GM19238 (cell line): ENCODE measurements at regions not wholly inside any gene's neighbourhood (a gene's known extent, or its start where the extent isn't known, plus 50 kb on each side); places are given as distances from the start of the nearest gene placed in this dataset.

Source experiments
- DNase-seq: peaks from one replicate; pipeline ENCODE4 v3.0.0; 2011; ENCODE audit warnings: low spot score; ENCODE audit not compliant: insufficient read length

DNA sequence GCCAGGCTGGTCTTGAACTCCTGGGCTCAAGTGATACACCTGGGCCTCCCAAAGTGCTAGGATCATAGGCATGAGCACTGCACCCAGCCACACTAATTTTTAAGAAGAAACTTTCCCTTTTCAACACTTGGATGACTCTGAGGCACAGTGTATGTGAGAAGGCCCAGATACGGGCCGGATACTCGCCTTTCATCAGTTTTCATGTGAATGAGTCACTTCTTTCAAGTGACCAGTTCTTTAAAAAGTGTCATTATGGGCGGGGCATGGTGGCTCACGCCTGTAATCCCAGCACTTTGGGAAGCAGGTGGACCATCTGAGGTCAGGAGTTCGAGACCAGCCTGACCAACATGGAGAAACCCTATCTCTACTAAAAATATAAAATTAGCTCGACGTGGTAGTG, 120.8 kb downstream of the CTTN start:
- DNase-seq: no peak

DNA sequence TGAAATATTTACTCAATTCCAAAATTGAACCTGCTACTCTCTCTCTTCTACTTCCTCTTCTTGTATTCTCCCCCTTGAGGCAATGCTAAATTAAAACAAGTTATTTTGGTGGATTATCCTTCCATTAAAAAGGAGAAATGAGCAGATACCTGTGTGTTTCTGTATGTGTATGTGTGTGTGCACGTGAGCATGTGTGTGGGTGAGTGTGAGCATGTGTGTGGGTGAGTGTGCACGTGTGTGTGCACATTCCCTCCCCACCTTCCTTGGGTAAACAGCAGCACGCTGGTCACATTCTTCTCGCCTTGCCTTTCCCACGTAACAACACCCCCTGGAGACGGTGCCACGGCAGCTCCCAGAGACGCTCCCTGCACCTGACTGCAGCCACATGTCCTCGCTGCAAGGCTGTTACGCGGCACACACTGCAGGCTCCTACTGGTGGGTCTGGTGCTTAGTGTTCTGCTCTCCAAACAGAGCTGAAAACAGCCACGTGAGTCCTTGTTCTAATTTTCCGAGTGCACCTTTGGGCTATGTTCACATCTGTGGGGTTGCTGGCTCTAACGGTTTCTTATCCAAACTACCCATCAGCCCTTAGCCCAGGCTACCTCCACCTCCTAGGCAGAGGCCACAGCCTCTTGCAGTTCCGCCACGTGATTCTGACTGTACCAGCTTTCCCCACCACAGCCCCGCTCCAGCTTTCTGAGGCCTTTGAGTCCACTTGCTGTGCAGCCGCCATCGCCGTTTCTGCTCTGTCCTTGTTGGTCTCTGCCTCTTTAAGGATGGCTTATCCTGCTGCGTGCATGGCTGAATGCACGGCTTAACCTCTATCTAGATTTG, 123.4 kb downstream of the CTTN start:
- no peak for DNase-seq

DNA sequence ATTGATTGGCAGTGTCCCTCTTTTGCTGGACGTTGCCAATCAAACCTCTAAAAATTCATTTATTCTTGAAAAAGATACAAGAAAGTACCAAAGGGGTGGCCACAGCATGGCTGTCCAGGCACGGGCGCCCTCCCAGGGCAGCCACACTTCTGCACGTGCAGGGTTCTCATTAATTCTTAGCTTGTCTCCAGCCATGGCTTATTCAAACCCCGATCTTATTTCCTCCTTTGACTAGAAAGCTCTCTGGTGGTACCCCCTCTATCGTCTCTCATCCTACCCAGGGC, 123.9 kb downstream of the CTTN start:
- no peak for DNase-seq

DNA sequence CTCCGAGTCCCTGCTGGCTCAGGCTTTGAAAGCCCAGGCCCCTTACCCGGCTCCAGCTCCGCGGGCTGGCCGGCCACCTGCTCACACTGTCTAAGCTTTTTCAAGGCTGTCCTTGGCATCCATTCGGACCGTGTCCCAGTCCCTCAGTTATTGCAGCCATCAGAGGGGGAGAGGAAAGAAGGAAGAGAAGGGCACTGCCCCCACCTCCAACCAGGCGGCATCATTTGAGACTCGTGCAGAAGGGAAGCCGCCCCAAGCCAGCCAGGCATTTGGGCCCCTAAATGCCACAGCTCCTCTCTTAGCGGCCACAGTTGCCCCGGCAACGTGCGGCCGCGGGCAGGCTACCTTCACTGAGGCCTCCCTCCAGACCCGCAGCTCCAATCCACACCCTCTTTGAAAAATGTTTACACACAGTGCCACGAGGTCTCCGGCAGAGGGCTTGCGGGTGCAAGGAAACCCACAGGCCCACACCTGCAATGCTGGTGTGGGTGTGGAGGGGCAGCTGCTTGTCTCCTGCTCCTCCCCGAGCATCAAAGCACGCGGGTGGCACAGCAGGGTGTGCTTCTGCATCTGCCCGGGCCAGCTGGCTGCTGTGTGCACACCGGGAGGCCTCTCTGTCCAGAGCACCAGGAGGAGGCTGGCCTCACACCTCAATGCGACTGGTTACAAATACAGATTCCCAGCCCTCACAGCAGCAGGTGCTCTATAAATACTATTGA, 124.4 kb downstream of the CTTN start:
- no peak for DNase-seq

DNA sequence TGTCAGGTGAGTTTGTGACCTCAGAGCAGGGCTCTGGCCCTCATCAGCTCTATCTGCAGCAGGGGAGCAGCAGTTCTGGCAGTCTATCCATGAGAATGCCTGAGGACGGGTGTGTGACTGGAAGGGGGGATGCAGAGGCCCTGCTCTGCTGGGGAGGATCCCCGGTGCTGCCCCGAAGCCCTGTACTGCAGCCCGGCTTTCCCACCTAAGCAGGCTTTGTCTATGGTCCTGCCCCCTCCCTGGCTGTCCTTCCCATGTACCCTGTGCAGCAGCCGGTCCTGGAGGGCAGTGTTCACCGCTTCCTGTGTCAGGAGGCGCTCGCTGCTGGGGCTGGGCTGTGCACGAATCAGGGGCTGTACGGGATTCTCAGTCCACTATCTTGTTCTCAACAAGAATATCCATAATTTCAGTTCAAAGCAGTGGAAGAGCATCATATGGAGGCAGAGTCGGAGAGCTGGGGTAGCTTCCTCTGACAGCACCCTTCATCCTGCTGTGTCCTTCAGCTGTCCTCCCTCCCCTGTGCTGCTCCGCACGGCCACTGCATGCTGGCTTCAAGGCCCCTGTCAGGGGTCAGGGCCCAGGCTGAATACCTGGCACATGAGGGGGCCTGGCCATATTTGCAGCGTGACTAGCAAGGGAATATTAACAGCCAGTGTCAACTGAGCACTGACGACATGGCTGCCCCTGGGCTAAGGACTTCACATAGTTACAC, 125.2 kb downstream of the CTTN start:
- DNase-seq: no peak

DNA sequence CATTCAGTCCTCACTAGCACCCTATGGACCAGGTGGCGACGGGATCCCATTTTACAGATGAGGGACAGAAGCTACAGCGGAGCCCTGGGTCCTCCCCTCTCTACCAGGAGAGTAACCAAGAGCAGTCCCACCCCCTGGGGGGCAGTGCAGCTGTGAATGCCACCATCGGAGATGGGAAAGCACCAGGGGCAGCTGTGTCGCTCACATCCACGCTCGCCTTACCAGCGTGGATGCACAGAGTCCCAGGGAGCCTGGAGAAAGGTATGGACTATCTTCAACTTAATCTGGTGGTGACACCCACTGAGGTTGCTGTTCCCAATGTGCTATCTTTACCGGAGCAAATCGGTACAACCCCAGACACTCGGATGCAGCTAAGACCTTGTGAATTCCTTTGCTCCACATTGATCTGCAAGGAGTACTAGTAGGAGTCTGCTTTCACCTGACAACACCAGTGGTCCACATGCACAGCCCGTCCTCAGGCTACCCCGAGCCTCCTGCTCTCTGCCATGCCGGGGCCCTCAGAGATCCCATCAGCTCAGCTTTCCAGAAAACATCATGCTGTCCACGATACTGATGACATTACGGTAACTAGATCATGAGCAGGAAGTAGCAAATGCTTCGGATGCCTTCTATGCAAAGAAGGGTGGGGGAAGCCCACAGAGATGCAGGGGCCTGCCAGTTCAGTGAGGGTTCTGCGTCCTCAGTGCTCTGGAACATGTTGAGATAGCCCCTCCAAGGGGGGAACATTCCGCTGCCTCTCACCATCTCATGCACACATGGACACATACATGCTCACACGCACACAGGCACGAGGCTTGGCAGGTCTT, 126.0 kb downstream of the CTTN start:
- DNase-seq: no peak

DNA sequence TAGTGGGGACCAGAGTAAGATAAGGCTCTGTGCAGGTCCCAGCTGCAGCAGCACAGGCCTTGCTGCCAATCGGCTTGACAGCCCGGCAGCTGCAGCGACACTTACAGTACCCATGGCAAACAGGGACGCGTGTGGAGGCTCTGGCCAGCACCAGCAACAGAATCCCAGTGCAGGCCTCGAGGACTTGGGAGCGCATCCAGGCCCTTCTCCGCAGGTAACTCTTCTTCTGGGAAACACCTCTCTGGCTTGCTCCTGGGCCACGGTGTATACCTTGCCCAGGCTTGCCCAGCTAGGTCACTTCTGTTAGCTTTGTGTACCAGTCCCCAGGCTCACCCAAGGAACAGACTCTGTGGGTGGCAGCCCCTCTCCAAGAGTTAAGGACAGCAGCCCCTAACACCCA, 126.7 kb downstream of the CTTN start:
- DNase-seq: no peak

DNA sequence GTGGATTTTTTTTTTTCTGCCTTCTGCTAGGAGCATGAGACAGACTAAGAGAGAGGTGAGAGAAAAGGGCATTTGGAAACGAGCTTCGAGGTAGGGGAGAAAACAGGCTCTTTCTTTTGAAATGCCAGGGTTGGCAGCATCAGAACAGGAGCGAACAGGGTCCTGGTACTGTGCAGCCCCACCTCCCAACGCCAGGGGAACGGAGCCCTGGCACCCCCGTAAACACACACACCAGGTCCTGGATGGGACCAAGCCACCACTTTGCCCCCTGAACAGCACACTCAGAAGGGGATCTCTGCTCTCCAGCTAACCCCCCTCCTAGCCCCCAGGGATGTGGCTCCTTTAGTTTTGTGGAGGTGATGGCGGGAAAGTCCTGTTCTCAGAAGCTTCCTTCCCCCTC, 127.1 kb downstream of the CTTN start:
- no peak for DNase-seq

DNA sequence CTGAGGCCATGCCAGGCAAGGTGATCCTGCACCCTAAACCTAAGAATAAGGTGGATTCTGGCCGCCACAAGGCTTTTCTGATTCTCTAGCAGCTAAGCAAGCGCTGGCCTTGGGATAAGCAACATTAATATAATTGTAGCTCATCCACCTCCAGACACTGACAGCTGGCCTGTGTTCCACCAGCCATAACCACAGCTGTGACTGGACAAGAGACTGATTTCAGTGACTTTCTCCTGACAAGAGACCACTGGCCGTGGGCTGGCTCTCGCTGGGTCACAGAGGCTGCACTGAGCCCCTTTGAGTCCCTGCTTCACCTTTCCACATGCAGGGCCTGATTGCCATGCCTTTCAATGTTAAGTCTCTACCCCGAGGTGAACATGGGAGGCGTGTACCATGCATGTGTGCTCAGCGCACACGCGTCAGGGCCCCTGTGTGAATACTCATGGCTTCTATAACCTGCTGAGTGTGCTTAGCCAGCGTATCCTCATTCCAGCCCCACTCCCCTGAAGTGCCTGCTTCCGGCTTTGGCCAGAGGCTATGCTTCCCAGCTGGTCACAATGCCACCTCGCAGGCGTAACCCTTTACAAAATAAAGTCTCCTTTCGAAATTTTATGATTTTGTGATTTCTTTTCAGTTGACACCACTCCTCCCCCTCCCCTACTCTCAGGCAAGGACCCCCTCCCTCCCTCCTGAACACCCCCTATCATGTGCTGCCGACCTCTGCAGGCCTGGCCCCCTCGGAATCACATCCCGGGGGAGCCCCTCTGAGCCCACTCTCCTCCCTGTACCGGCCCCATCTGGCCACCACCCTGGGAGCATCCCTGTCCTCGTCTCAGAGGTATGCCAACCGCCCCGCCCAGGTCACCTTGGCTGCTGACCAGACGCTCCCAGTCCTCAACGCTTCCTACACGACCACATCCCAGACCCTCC, 128.1 kb downstream of the CTTN start:
- no peak for DNase-seq

DNA sequence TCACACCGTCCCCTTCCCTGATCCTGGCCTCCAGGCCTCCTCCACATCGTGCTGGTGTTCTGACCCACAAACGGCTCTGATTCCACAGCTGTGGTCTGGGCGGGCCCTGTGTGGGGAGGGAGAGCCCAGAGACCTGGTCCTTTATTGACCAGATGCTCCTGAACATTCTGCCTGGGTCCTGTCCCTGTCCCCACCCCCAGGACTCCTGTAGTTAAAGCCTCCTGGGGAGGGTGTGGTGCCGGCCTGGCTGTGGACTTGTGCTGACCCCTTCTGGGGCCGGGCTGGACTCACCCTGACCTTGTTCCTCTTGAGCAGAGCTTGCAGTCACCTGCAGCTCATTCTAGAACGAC, 128.7 kb downstream of the CTTN start:
- no peak for DNase-seq

DNA sequence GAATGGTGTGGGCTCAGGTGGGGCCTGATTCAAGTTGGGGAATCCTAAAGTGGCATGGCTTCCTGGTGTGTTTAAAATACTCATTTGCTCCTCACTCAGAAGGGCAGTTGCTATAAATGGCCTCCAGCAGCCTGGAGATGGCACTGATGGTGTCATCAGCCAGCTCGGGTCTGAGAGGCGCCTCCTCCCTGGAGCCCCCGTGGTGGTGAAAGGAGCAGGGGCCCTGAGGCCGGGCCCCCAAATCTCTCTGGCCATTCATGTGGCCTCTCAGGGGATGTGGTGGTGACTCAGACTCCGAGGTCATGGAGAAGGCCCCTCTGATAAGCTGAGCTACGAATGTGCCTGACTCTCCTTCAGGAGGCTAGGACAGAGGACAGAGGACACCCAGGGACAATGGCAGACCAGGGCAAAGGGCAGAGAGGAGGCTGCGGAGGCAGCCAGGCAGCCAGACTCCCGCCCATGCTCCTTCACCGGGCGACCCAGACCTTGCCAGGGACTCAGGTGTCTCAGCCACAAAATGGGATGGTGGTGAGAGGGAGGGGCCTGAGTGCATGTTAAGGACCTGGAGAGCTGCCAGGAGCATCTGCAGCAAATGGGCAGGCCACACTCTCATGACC, 129.2 kb downstream of the CTTN start:
- no peak for DNase-seq

DNA sequence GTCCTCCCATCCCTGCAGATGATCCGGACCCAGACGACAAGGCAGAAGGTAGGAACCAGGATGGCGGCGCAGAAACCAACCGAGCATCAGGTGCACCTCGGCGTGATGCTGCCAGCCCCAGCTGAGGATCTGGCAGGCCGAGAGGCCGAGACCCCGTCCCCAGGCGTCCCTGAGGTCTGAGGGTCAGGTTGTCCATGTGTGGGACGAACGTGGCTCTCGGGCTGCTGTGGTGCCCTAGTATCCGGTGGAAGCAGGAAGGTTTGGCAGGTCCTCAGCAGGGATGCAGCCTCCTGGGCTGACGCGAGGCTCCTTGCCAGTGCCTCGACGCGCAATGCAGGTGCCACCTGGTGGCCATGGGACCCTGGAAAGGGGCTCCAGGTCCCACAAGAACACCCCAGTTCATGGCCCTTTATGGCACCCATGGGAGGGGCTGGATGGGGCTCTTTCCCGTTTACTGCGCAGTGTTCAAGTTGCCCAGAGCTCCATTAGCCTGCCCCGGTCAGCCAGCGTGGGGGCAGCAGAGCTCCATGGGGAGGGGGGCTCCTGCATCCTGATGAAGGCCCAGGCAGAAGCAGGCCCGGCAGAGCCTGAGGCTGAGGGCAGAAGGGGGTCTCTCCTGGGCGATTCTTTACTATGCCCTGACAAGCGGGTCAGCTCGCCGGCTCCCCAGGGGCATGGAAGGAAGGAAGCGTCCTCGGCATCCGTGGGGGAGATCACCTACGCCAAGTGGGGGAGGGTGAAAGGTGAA, 129.9 kb downstream of the CTTN start:
- no peak for DNase-seq

DNA sequence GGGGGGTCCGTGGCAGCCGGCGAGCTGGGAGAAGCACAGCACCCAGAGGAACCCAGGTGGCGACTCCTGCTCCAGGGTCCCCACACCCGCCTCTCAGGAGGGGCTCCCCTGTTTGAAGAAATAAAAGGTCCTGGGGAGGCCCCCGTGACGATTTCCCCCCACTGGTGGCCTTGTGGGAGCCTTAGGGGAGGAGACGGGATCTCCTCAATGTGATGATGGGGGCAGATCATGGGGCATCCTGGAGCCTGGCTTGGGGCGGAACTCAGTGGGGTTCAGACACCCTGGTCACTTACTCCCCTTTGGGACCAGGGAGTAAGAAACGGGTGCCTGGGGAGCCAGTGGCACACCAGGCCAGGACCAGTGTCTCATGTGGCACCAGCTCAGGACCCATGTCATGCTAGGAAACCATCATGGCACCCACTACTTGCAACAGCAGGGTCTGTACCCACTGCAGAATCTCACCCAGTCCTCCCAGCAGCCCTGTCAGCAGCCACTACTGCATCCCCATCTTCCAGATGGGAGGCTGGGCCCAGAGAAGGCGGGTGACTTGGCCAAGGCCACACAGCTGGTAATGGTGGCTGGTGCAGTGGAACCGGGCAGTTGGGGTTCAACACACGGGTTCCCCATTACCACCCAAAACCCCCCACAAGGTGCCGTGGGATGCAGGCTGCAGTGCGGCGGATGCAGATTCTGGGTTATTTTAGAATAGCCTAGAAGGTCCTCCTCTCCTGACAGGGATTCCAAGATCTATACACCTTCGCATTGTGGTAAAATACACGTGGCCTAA, 130.7 kb downstream of the CTTN start:
- DNase-seq: no peak

DNA sequence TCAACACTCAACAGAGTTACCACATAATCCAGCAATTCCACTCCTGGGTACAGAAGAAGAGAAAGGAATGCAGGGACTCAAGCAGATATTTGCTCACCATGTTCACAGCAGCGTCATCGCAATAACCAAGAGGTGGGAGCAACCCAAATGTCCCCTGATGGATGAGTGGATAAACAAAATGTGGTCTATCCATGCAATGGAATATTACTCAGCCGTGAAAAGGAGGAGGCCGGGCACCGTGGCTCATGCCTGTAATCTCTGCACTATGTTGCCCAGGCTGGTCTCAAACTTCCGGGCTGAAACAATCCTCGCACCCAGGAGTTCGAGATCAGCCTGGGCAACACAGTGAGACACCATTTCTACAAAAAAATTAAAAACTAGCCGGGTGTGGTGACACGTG, 131.7 kb downstream of the CTTN start:
- DNase-seq: no peak

DNA sequence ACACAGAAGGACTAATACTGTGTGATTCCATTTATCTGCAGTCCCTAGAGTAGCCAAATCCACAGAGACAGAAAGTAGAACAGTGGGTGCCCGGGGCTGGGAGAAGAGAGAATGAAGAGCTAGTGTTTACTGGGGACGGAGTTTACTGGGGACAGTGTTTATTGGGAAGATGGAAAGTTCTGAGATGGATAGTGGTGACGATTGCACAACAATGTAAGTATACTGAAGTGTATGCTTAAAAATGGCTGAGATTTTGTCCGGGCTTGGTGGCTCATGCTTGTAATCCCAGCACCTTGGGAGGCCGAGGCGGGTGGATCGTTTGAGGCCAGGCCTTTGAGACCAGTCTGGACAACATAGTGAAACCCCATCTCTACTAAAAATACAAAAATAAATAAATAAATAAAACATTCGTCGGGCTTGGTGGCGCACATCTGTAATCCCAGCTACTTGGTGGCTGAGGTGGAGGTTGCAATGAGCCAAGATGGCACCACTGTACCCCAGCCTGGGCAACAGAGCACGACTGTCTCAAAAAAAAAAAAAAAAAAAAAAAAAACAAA, 132.4 kb downstream of the CTTN start:
- DNase-seq: no peak

DNA sequence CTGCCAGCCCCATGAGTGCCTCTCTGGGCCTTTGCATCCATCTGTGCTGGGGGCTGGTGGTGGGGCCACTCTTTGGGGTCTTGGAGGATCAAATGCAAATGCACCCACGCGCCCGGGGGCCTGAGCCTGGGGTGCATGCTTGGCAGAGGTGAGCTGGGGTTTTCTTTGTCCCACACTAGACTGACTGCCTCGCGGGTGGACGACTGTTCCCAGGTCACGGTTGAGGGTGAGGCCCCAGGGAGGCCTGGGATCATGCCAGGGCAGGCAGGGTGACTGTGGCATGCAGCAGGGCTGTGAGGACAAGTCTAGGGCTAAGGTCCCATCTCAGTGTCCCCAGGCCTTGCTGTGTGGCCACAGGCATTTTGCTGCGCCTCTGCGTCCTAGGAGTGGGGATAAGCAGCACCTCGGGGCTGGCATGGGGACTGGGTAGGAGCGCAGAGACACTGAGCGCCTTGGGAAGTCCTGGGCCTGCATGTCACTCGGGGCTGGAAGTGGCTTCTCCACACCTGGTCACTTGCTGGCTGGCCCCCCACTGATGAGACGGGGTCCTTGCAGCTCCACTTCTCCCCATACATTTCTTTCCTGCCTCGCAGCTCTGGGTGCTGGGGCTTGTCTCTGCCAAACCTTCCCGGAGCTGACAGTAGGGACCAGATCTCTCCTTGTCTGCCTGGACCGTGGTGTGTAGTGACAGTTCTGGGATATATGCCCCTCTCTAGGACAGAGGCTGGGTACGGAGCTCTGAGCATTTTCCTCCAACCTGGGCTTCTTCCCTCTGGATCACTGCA, 133.1 kb downstream of the CTTN start:
- no peak for DNase-seq

DNA sequence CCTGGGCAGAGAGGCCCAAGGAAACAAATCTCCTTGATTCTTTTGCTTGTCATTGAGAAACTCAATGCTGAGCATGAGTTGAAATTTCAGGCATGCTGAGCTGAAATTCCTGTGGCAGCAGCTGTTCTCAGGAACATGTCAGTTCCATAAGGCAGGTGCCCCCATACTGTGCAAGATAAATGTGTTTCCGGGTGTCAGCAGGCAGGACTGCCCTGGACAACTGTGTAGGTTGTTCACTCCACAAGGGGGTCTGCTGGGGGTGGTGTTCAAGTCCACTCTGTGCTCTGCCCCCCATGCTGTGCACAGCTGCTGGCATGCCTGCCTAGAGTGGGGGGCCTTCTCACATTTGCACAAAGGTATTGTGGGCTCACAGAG, 133.7 kb downstream of the CTTN start:
- no peak for DNase-seq

DNA sequence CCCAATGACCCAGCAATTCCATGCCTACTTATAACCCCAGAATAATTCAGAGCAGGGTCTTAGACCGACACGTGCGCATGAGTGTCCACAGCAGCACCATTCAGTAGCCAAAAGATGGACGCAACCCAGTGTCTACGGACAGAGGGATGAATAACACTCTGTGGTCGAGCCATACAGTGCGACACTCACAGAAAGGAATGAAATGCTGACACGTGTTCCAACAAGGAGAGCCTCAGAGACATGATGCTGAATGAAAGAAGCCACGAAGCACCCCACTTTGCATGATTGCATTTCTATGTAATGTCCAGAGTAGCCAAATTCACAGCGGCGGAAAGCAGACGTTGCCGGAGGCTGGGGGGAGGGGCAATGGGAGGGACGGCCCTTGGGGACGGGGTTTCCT, 134.4 kb downstream of the CTTN start:
- no peak for DNase-seq
